ENCODE measurements at regions not wholly inside any gene's neighbourhood (a gene's known extent, or its start where the extent isn't known, plus 50 kb on each side); places are given as distances from the start of the nearest gene placed in this dataset.

GRCh38 chr7:42485301-42485766 is 248.3 kb upstream of the GLI3 start:
- no peak overlapping the region for H3K4me3 ChIP-seq (ENCODE audit: low read depth, low read length)
- TF ChIP-seq CTCF (IDR thresholded peaks at IDR 0.05; ENCODE audit: low read depth, low read length): no peak

GRCh38 chr7:42483886-42484285 is 246.9 kb upstream of the GLI3 start:
- H3K4me3 ChIP-seq (ENCODE audit: low read depth, low read length): no peak overlapping the region
- no peak for TF ChIP-seq CTCF (IDR thresholded peaks at IDR 0.05; ENCODE audit: low read depth, low read length)

- no peak overlapping the region for H3K4me3 ChIP-seq (ENCODE audit: low read depth, low read length)
- TF ChIP-seq CTCF (IDR thresholded peaks at IDR 0.05; ENCODE audit: low read depth, low read length): no peak
Measured at GRCh38 chr7:42479816-42480633, 243.0 kb upstream of the GLI3 start.

GRCh38 chr7:42479452-42479815 is 242.4 kb upstream of the GLI3 start:
- TF ChIP-seq CTCF (IDR thresholded peaks at IDR 0.05; ENCODE audit: low read depth, low read length): no peak

GRCh38 chr7:42478717-42479116 is 241.7 kb upstream of the GLI3 start:
- no peak for TF ChIP-seq CTCF (IDR thresholded peaks at IDR 0.05; ENCODE audit: low read depth, low read length)
- no peak overlapping the region for H3K4me3 ChIP-seq (ENCODE audit: low read depth, low read length)

More at GRCh38 chr7:42479452-42479815, 242.4 kb upstream of the GLI3 start:
- H3K4me3 ChIP-seq (ENCODE audit: low read depth, low read length): no peak overlapping the region

- TF ChIP-seq CTCF (IDR thresholded peaks at IDR 0.05; ENCODE audit: low read depth, low read length): no peak
- no peak overlapping the region for H3K4me3 ChIP-seq (ENCODE audit: low read depth, low read length)
Measured at GRCh38 chr7:42476255-42476654, 239.2 kb upstream of the GLI3 start.

- no peak for TF ChIP-seq CTCF (IDR thresholded peaks at IDR 0.05; ENCODE audit: low read depth, low read length)
- H3K4me3 ChIP-seq (ENCODE audit: low read depth, low read length): no peak overlapping the region
Measured at GRCh38 chr7:42475082-42475481, 238.1 kb upstream of the GLI3 start.

All from WI38 (cell line).